GM18517 (cell line): ENCODE measurements at regions not wholly inside any gene's neighbourhood (a gene's known extent, or its start where the extent isn't known, plus 50 kb on each side); places are given as distances from the start of the nearest gene placed in this dataset.
A peak's percentile ranks its signal among the peaks of the same experiment; 100 is the strongest.

Experiments used
- ATAC-seq: cut with Tn5 transposase; IDR thresholded peaks from one replicate; pipeline ENCODE4 v1.9.1; 2021; ENCODE audit warnings: mild to moderate bottlenecking, moderate library complexity; ENCODE audit not compliant: unreplicated experiment

- no peak for ATAC-seq
These were observed 300.5 kb downstream of the SPRY2 start for GRCh38 chr13:80040196-80040980.

GRCh38 chr13:80039000-80039399 is 301.9 kb downstream of the SPRY2 start:
- peak; percentile 73 for ATAC-seq

- no peak for ATAC-seq
These were observed 302.6 kb downstream of the SPRY2 start for GRCh38 chr13:80038371-80038770.

- peak; percentile 71 for ATAC-seq
These were observed 303.4 kb downstream of the SPRY2 start for GRCh38 chr13:80037505-80037888.

GRCh38 chr13:80036845-80037504 is 304.0 kb downstream of the SPRY2 start:
- ATAC-seq: peak; percentile 66

GRCh38 chr13:80035096-80035495 is 305.8 kb downstream of the SPRY2 start:
- ATAC-seq: no peak

GRCh38 chr13:80033951-80034350 is 307.0 kb downstream of the SPRY2 start:
- no peak for ATAC-seq

- no peak for ATAC-seq
These were observed 307.6 kb downstream of the SPRY2 start for GRCh38 chr13:80033286-80033685.

GRCh38 chr13:80030491-80030890 is 310.4 kb downstream of the SPRY2 start:
- ATAC-seq: peak; percentile 75

- no peak for ATAC-seq
These were observed 311.8 kb downstream of the SPRY2 start for GRCh38 chr13:80029170-80029569.

GRCh38 chr13:80022146-80022545 is 318.8 kb downstream of the SPRY2 start:
- no peak for ATAC-seq

- peak; percentile 79 for ATAC-seq
These were observed 328.7 kb downstream of the SPRY2 start for GRCh38 chr13:80012251-80012650.

GRCh38 chr13:80011448-80012212 is 329.3 kb downstream of the SPRY2 start:
- ATAC-seq: no peak

- ATAC-seq: no peak
These were observed 330.1 kb downstream of the SPRY2 start for GRCh38 chr13:80010846-80011245.

GRCh38 chr13:80010286-80010831 is 330.6 kb downstream of the SPRY2 start:
- no peak for ATAC-seq

- ATAC-seq: no peak
These were observed 331.2 kb downstream of the SPRY2 start for GRCh38 chr13:80009760-80010159.

GRCh38 chr13:80006940-80007339 is 334.0 kb downstream of the SPRY2 start:
- no peak for ATAC-seq

- no peak for ATAC-seq
These were observed 339.4 kb downstream of the SPRY2 start for GRCh38 chr13:80001510-80001842.

- no peak for ATAC-seq
These were observed 340.0 kb downstream of the SPRY2 start for GRCh38 chr13:80000684-80001509.

GRCh38 chr13:79999601-80000000 is 341.3 kb downstream of the SPRY2 start:
- no peak for ATAC-seq
